Epithelial cell of proximal tubule (primary cell): ENCODE measurements at regions not wholly inside any gene's neighbourhood (a gene's known extent, or its start where the extent isn't known, plus 50 kb on each side); places are given as distances from the start of the nearest gene placed in this dataset.

Source experiments
- DNase-seq: peaks from one replicate; pipeline ENCODE4 v3.0.0-alpha.2; 2011; ENCODE audit warnings: low read depth
- H3K4me3 ChIP-seq: 2 replicates; pipeline ENCODE4 v1.5.1; 2011; ENCODE audit warnings: low read depth, mild to moderate bottlenecking, low read length
- CTCF ChIP-seq: conservative IDR thresholded peaks from 2 replicates; pipeline ENCODE4 v1.5.1; 2012; ENCODE audit warnings: low read depth, mild to moderate bottlenecking, low read length

- H3K4me3 ChIP-seq = no peak overlapping the region
- no peak for TF ChIP-seq CTCF
- DNase-seq = no peak
These were observed 107.8 kb upstream of the ESR1 start for GRCh38 chr6:151699719-151700118.

GRCh38 chr6:151701911-151702562 lies 105.4 kb upstream of the ESR1 start:
- no peak overlapping the region for H3K4me3 ChIP-seq
- no peak for TF ChIP-seq CTCF
- DNase-seq = no peak

- TF ChIP-seq CTCF = no peak
- DNase-seq = no peak
These were observed 104.4 kb upstream of the ESR1 start for GRCh38 chr6:151702851-151703658.

GRCh38 chr6:151704383-151704782 lies 103.1 kb upstream of the ESR1 start:
- no peak for TF ChIP-seq CTCF
- DNase-seq = no peak
- no peak overlapping the region for H3K4me3 ChIP-seq

More at GRCh38 chr6:151702851-151703658, 104.4 kb upstream of the ESR1 start:
- no peak overlapping the region for H3K4me3 ChIP-seq

- no peak for DNase-seq
- H3K4me3 ChIP-seq = no peak overlapping the region
- no peak for TF ChIP-seq CTCF
These were observed 101.3 kb upstream of the ESR1 start for GRCh38 chr6:151705993-151706733.

GRCh38 chr6:151709329-151709728 lies 98.2 kb upstream of the ESR1 start:
- H3K4me3 ChIP-seq = no peak overlapping the region
- no peak for TF ChIP-seq CTCF
- DNase-seq = no peak
